ENCODE measurements at regions not wholly inside any gene's neighbourhood (a gene's known extent, or its start where the extent isn't known, plus 50 kb on each side); places are given as distances from the start of the nearest gene placed in this dataset.

DNA sequence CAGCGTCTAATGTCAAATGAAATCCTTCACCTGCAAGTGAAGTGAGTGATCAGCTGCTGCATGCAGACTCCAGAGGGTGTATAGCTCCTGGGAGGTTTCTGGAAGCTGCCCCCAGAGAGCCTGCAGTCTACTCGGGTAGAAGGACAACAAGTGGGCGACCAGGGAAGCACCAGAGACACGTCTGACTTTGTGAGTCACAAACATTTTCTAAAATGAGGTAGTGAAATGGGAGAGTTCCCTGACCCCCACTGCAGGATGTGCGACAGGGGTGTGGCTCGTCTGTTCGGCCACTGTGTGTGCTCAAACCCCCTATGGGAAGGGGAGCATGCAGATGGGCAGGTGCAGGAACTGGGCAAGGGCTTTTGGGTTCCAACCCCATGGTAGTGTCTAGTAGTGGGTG is 177.1 kb upstream of the PRKCQ start:
- TF ChIP-seq, protein P1, sequence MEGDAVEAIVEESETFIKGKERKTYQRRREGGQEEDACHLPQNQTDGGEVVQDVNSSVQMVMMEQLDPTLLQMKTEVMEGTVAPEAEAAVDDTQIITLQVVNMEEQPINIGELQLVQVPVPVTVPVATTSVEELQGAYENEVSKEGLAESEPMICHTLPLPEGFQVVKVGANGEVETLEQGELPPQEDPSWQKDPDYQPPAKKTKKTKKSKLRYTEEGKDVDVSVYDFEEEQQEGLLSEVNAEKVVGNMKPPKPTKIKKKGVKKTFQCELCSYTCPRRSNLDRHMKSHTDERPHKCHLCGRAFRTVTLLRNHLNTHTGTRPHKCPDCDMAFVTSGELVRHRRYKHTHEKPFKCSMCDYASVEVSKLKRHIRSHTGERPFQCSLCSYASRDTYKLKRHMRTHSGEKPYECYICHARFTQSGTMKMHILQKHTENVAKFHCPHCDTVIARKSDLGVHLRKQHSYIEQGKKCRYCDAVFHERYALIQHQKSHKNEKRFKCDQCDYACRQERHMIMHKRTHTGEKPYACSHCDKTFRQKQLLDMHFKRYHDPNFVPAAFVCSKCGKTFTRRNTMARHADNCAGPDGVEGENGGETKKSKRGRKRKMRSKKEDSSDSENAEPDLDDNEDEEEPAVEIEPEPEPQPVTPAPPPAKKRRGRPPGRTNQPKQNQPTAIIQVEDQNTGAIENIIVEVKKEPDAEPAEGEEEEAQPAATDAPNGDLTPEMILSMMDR (IDR thresholded peaks at IDR 0.05 in 8 of 11, conservative IDR thresholded peaks at IDR 0.05 in 3 of 11) = no peak
- TF ChIP-seq POLR2A (IDR thresholded peaks at IDR 0.05) = no peak
- TF ChIP-seq POLR2AphosphoS5 (IDR thresholded peaks at IDR 0.05) = no peak
